HG03571 (cell line): ENCODE measurements at regions not wholly inside any gene's neighbourhood (a gene's known extent, or its start where the extent isn't known, plus 50 kb on each side); places are given as distances from the start of the nearest gene placed in this dataset.
"Not testable (repeated sequence)": the region's sequence is repeated elsewhere in the genome, so short reads cannot be mapped to it uniquely, and the experiment has no call there.

Experiments
- ATAC-seq: cut with Tn5 transposase; IDR thresholded peaks from one replicate; pipeline ENCODE4 v1.9.1; 2021; ENCODE audit not compliant: unreplicated experiment

DNA sequence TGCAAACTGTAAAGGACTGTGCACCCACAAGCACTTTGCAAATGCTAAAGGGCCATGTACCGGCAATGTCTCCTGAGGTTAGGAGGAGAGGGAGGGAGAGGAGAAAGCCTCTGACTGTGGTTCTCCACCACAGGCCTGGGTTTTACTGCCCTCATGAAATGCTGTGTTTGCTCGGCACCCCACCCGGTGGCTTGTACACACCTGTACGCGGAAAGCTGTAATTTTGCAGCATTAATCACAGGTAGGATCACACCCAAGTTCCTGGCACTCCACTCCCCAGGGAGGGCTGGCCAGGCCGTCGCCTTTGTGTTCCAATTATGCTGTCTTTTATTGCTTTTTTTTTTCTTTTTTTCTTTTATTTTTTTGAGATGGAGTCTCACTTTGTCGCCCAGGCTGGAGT lies 78.5 kb upstream of the MYL10 start:
- no peak for ATAC-seq

DNA sequence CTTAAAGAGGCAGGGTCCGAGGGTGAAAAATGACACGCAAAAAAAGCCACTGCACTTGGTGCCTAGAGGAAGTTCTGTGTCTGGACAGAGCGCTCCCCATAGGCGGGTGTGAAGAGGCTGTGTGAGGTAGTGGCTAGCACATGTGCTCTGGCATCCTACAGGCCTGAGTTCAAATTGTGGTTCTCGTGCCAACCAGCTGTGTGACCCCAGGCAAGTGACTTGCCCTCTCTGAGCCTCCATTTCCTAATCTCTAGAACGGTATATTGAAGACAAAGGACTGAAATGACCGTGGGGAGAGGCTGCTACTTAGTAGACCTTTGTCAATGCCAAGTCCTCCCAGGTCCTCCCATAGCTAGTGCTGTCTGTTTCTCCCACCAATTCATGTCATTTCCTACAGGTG lies 79.1 kb upstream of the MYL10 start:
- ATAC-seq: no peak

DNA sequence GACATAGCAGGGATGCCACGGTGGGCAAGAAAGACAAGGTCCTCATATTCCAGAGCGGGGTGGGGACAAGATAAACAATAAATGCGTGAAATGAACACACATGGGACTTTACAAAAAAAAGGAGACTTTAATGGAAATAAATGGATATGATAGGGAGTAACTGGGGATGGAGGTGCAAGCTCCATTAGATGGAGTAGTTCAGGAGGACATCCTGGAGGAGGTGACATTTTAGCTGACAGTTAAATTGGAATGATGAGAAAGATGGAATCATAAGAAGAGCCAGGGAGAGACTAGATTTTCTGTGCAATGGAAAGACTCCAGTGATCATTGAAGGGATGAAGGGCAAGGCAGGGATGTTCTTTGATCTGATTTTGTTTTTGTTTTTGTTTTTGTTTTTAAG lies 83.6 kb upstream of the MYL10 start:
- no peak for ATAC-seq

DNA sequence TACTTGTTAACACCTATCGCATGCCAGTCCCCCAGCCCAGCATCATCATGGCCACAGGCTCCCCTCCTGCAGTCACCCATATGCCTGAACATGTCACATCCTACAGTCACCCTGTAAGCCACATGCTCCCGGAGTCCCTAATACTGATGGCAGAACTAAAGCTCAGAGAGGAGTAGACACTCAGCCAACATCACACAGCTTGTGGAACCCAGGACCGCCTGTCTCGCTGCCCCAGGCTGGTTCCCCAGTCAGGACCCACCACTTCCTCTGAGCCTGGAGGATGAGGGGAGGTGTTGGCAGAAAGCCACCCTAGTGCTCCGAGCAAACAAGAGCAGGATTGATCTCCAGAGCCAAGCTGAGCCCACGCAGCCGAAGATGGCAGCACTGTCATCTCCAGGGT lies 85.0 kb upstream of the MYL10 start:
- no peak for ATAC-seq

DNA sequence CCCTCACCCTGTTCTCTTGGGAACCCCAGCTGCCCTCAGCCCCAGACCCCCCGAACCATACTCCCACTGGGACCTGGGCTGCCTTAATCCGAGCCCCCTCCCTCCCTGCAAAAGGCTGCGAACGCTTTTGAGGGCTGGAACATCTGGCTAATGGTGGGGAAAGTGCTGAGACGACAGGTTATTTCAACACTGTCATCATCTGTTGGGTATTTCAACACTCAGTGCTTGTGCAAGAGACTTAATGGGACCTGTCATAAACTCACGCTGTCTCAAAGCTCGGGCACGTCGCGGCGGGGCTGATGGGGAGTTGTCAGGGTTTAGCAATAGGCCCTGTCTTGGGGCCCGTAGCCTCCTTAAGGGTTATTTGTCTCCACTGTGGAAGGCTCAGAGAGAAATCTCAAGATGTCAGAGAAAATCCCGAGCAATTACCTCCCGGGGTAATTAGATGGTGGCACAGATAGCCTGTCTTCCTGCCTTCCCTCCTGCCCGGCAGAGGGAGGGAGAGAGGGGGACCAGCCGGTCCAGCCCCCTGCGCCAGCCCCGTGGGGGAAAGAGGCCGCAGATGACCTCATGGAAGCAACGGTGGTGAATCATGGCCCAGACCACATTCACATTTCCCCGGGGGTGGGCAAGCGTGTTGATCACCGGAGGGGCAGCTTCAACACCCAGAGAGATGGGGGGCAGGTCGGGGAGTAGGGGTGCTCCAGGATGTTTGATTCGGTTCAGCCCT lies 88.7 kb upstream of the MYL10 start:
- no peak for ATAC-seq

DNA sequence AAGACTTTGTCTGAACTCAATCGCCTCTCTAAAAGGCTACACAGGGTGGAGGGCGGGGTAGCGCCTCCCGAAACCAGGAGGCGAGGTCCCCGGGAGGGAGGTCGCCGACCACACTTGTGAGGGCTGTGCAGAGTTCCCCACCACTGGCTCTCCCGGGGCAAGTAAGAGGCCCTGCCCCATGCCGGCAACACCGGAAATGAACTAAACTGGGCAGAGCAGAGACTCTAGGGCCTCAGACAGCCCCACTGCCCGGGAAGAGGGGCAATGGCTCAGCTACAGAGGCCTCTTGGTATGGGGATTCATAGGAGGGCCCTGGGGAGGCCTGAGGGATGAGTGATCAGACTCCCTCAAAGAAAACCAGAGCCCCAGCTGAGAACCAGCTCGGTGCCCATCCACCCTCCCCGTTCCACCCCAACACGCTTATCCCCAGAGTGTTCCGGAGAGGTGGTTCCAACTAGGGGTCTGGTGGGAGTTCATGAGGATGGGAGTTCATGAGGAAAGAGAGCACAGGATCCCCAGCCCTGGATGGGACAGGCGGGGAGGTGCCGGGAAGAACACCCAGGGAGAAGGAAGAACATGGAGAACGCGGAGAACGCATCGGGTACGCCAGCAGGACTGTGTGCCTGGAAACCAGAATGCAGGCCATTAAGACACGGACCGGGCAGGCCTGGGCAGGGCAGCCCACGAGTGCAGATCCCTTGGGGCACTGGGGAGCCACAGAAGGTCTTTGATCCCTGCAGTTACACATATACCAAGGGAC lies 89.4 kb upstream of the MYL10 start:
- no peak for ATAC-seq

DNA sequence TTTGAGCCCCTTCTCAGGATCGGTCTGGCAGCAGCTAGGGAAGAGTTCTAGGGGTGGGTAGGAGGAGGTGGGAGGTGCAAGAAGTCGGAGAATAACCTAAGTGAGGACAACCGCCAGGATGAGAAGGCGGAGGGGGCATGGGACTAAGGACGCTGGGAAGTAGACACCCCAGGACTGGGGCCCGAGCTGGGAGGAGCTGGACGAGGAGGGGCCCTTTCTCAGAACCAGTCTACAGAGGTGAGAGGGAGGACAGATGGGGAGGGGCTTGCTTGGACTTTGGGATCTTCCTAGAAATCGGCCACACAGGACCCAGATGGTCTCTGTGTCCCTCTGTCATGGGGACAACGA lies 90.0 kb upstream of the MYL10 start:
- ATAC-seq: no peak

DNA sequence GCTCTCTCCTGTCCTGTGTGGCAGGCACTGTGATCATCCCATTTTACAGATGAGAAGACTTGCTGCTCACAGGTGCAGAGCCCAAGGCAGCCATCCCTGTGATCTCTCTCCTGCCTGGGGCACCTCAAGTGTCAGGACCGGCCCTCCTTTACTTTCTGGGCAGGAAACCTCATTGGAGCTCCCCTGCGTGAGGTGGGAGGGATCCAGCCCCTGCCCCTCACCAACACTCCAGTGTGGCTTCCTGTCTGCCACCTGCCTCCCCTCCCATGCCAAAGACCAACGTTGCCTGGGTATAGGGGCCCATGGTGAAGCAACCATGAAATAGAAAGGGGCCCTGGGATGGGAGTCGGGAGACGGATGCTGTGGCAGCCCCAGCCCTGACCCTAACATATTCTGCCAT lies 91.2 kb upstream of the MYL10 start:
- ATAC-seq: no peak

DNA sequence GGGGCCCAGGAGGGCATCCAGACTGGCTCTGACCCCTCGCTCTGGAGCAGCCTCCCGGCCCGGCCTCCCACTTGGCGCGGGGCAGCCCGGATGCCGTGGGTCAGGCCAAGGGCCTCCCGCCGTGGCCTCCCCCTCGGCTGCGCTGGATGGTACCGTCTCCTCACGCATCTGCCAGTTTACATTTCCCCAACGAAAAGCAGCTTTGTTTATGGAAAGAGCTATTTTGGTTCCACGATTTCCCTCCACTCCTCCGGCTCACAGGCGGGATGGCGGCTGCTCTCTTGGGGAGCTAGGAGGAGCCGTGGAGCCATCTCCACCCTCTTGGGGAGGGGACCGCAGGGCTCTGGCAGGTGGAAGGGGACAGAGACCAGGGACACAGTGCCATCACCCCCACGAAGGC lies 93.2 kb upstream of the MYL10 start:
- ATAC-seq: no peak

DNA sequence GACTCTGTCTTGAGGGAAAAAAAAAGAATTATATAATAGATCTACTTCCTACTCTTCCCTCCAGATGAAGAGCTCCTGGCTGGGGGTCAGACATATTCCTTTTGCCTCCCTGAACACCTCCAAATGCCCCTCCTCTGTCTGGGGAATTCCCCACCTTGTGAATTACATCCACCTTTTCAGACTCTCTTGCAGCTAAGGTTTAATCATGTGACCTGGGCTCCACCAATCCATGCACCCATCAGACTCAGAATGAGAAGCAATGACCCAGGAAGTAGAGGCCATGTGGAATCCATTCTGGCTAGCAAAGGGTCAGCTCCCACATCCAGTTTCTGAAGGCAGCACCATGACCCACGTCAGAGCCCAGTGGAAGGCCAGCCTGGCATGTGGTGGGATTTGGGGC lies 93.6 kb upstream of the CUX1 start:
- no peak for ATAC-seq

DNA sequence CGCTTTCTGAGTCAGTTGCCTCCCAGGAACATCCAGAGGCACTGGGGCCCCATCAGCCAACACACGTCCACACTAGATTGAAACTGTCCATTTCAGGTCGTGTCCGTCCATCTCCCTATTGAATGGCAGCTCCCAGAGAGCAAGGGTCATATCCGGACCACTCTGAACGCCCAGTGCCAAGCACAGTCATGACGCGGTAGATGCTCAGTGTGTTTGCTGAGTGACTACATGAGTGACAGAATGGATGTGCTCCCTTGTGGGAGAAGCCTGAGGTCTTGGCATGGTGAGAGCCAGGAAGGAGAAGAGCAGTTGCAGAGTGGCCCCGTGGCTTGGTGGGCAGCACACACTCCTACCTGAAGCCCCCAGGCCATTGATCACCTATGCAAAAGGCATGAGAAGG lies 92.5 kb upstream of the CUX1 start:
- no peak for ATAC-seq

DNA sequence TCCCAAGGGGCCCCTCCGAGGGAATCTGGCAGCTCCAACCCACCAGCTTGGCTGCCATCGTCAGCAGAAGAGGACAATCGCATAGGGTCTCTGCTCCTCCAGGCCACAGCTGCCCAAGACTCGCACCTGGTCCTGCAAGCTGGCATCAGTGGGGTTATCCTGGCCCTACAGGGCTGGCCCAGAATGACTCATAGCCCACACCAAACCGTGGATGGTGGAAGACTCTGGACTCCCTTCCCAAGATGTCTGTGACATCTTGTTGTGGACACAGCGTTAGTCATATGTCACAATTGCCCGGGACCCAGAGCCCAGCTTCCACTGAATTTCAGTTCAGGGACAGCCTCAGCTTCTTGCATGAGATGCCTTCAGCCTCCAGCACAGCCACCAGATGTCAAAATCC lies 91.5 kb upstream of the CUX1 start:
- ATAC-seq: no peak

DNA sequence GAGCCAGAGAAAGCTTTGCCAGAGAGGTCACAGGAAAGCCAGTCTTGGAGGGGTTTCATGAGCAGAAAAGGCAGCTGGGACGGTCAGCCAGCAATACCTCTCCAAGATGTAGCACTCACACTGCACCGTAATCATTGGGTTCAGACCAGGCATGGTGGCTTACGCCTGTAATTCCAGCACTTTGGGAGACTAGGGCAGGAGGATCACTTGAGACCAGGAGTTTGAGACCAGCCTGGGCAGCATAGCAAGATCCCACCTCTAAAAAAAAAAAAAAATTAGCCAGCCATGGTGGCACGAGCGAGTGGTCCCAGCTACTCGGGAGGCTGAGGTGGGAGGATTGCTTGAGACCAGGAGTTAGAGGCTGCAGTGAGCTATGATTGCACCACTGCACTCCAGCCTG lies 90.2 kb upstream of the CUX1 start:
- ATAC-seq: no peak

DNA sequence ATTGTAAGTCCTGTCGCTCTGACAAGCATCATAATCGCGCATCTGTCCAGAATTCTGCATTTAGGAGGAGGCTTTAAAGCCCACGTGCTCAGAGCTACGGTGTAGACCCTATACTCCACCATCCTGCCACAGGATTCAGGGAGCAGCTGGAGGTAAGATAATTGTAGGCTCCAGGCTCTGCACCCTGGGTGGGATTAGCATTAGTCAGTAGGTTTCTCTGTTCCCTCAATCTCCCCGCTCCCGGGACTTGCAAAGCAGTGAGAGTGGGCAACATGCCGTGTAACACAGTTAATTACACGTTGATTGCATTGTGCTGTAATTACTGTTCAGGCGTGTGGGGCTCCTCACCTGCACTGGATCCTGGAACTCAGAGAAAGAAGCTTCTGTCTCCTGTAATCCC lies 89.3 kb upstream of the CUX1 start:
- no peak for ATAC-seq

DNA sequence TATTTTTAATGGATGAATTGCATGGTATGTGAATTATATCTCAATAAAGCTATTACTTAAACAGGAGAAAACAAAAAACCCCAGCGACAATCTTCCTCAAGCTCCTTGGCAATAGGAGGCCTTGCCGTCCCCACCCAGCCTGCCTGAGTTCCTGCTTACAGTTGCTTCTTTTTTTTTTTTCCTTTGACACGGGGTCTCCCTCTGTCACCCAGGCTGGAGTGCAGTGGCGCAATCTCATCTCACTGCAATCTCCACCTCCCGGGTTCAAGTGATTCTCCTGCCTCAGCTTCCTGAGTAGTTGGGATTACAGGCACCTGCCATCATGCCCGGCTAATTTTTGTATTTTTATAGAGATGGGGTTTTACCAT lies 88.6 kb upstream of the CUX1 start:
- not testable (repeated sequence) for ATAC-seq

DNA sequence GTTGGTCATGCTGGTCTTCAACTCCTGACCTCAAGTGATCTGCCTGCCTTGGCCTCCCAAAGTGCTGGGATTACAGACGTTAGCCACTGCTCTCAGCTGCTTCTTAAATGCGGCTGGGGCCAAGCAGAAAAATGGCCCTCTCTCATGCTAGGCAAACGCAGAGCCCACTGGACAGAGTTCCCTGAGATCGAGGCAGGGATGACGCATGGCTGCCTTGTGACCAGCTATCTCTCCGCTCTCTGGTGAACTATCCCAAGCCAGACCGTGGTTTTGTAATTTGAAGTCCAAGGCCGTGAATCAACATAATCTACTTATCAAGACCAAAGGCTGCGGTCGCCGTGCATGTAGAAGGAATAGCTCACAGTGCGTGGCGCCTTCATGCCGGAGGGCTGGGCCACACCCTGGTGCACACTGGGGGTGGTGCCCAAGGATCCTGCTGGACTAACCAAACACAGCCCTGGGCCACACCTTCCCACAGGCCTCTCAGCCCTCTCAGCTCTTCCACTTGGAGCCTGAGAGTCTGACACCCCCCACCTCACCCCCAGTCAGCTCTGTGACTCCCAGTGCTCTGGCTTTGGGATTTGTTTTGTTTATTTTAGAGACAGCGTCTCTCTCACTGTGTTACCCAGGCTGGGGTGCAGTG lies 88.1 kb upstream of the CUX1 start:
- ATAC-seq: no peak

DNA sequence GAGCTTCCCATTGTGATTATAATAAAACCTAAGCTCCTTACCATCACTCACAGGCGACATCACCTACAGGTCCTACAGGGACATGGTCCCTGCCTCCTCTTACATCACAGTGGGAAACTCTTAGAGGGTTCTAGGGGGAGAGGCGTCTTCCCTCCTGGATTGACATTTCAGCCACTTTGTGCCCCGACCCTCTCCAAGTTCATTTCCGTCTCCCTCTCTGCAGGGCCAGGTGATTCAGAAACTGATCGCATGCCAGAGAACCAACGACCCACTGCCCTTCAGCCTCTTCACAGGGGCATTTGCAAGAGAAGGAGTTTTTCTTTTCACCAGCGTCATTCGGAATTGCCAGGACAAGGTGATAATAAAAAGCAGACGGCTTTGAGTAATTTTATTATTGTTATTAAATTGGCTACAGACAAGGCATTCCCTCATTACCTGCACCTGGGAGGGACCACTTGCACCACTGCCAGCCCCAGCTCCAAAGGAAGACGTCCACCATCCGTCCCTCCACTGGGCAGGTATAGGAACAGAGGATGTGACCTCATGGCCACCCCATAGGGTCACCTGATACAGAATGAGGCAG lies 85.8 kb upstream of the CUX1 start:
- ATAC-seq: no peak

DNA sequence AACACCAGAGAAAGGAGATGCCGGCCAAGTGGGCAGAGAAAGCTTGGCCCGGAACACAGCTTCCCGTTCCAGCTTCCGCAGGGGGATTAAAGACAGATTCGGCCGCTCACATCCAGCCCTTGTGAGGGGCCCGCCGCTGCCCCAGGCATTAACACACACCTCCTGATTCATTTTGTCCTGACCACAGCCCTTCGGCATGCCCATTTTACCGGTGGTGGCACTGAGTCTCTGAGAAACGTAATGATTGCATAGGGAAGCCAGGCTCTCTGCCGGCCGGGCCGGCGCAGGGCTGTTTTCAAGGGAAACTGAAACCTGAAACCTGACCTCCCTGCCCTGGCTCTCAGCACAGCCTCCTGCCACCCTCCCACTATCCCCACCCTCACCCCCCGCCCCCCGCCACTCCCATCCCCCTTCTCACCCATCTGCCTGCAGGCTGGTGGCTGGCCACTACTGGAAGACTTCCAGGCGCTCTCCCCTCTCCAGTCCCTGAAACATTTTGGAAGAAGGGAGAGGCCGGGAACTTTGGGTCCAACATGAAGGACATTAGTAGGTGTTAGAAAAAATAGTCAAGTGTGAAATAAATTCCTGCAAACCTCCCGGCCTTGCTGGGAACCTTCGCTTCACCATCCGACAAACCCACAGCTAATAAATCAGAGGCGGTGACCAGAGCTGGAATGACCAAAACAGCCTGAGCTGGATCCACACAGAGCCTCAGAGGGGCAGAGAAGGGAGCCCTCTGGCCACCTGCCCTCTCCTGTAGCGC lies 83.5 kb upstream of the CUX1 start:
- ATAC-seq: no peak

DNA sequence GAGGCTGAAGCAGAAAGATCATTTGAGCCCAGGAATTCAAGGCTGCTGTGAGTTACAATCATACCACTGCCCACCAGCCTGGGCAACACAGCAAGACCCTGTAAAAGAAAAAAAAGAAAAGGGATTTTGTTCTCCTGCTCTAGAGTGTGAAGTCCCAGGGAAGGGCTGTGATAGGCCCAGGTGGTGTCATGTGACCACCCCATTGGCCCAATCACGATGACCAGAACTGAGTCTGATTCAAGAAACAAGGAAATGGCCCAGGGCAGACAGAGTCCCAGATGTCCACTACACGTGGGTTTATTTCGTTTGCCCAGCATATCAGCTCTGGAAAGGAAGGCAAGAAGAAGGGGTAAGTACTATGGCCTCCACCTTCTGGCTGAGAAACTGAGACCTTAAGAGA lies 81.3 kb upstream of the CUX1 start:
- ATAC-seq: no peak

DNA sequence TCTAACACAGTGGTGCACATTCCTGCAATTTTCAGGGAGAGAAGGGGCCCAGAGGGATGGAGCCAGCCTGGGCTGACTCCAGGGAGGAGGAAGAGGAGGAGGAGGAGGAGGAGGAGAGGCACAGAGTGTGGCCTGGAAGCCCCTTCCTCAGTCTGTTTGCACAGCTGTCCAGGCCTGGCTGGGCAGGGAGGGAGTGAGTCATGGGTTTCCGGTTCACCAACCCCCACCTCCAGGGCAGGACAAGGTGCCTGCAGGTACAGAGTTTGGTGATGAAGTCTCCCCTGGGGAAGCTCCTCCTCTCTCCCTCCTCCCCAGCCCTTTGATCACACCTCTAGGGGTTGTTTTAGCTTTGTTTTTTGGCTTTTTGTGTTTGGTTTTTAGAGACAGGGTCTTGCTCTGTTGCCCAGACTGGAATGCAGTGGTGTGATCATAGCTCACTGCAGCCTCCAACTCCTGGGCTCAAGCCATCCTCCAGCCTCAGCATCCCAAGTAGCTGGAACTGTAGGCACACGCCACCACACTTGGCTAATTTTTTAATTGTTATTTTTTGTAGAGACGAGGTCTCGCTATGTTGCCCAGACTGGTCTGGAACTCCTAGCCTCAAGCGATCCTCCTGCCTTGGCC lies 77.5 kb upstream of the CUX1 start:
- no peak for ATAC-seq
